ENCODE measurements at regions not wholly inside any gene's neighbourhood (a gene's known extent, or its start where the extent isn't known, plus 50 kb on each side); places are given as distances from the start of the nearest gene placed in this dataset.
"Not testable (repeated sequence)": the region's sequence is repeated elsewhere in the genome, so short reads cannot be mapped to it uniquely, and the experiment has no call there.

DNA sequence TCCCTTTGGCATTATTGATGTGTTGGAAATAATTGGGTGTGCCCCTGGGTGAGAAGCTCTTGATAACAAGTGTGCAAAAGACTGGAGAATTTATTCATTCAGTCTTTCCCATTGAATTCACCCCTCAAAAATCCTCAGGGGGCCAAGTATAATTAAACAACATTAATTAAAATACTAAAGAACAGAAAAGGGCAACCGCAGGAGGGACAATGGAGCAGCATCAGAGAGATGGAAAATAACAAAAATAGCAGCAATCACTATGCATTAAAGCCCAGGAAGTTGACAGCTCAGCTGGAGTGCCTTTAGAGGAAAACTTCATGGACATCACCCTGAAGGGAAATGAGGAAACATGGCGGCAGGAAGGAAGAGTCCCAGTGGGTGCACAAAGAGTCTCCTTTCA, 227.6 kb downstream of the MINAR1 start:
- DNase-seq (ENCODE audit: low spot score): no peak

DNA sequence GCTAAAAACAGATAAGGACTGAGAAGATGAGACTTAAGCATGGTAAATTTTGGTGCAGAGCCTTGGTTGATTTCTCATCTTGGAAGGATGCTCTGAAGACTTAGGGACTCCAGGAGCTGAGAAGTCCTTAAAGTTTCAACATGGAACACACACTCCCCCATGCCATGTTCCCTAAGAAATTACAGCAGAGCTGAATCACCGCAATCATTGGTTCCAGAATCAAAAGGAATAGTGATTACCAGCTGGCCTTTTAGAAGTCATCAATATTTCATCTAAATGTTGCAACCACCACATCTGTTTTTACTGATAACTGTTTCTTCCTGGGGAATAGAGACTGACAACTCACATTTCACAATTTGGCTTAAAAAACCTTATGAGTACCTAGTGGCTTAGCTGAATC, 229.3 kb downstream of the MINAR1 start:
- DNase-seq (ENCODE audit: low spot score): no peak

DNA sequence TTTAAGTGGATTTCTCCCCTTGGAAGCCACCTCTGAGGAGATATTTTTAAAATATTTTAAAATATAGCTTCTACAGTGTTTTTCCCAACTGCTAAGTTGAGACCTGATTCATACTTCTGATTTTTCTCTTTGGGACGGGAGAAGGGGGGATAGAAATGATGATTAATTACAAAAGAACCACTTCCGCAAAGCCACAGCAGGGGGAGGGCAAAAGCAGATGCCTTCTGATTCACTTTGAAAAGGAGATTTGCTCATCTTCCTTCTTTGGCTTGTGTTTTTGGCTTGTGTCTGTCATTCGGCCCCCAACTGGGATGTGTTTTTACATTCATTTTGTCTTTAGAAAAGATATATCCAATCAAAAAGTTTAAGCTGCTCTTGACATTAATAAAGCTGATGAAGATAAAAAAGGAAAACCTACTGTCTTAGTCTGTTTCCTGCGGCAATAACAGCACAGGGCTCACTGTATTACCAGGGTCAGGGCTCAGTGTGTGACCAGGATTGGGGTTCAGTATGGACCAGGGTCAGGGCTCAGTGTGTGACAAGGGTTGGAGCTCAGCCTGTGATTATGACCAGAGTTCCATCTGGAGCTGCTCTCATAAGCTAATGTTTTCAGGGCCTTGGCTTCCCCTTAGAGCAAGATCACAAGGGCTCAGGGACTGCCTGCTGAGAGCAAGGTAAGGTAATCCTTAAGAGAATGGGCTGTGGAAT, 223.2 kb downstream of the MTHFS start:
- no peak for DNase-seq (ENCODE audit: low spot score)

DNA sequence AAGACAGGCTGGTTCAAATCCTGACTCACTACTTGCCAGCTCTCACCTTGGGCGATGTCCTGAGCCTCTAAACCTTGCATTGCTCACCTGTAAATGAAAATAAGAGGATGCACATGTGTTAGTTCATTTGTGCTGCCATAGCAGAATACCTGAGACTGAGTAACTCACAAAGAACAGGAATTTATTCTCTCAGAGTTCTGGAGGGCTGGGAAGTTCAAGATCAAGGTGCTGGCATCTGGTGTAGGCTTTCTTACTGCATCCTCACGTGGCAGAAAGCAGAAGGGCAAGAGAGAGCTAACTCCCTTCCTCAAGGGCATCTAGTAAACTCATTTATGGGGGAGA, 222.7 kb downstream of the MTHFS start:
- DNase-seq (ENCODE audit: low spot score): no peak

DNA sequence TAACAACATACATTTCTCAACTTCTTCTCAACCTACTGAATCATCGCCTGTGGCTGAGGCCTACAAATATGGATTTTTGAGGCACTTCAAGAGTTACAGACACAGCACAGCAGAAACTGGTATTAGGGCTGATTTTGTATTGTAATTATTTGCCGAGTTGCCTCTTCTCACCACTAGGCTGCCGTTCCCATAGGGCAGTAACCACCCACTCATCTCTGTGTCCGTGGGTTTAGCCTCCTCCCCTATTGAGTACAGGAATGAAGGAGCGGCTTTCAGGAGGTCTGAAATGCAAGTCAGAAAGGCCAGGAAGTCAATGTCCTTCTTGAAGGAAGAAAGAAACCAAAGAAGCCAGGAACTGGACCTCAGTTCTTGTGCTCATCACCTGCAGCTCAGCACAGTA, 220.8 kb downstream of the MTHFS start:
- no peak for DNase-seq (ENCODE audit: low spot score)

DNA sequence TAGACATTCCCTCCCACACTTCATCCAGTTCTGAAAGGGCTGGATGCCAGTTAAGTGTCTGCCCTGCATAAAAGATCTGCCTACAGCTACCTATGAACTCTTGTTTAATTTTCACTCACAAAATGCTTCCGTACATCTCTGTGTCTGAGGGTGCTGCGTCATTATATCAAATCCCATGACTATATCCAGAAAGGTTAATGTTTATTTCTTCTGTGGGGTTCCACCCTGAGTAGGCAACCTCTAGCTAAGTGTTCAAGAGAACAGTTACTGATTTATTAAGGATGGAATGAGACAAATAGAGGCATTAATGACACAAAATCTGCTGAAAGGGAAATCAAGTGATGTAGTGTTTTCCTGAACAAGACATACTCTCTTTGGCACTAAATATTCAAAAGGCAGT, 220.2 kb downstream of the MTHFS start:
- no peak for DNase-seq (ENCODE audit: low spot score)

DNA sequence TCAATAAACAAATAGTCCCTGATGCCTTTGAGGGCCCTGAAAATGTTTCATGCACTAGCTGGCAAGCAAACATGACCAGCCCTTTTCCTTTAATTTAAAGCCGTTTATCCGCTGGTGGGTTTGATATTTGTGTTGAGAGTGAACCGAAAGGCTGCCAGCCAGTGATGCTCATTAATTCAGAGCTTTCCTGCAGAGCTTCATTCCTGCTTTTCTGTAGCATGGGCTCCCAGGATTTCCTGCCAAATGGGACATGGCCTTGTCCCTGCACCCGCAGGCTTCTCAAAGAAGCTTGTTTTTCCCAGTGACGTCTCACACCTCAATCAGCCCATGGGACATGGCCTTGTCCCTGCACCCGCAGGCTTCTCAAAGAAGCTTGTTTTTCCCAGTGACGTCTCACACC, 219.6 kb downstream of the MTHFS start:
- DNase-seq (ENCODE audit: low spot score): no peak

DNA sequence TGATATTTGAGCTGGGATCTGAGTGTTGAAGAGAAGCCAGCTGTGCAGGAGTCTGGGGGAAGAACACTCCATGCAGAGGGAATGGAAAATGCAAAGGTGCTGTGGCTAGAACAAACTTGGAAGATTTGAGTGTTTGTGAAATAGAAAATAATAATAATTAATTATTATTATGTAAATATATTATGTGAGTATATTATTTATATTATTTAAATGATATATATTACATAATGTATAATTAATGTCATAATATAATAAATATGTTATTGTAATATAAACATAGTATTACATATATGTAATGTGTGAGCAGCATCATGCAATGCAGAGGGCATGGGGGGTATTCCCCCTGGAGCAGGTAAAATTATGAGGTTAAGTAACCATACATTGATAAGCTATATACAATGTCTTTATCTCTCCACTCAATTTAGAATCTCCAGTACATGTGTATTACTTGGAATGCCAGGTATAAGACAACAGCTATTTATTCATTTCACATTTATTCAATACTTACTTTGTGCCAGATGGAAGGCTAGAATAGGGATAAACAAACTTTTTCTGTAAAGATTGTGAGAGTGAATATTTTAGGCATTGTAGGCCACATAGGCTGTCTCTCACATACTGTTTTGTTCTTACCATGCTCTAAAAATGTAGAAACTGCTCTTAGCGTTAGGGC, 218.6 kb downstream of the MTHFS start:
- DNase-seq (ENCODE audit: low spot score): no peak

DNA sequence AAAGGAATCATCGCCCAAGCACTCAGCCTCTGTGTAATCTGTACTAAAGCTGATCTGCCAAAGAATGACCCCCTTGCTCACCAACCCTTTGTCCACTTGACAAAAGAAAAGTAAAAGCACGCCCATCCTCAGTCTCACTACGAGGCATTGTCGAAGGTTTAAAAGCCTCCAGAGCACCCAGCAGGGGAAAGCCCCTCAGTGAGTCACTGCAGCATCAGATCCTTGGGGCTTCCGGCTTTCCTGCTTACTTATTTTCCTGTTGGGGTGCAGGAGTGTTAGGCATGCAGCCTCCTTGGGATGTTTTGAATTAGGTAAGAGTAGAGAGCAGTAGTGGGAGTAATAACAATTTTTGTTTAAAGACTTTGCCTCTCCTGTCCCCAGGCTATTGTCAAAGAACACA, 216.1 kb downstream of the MTHFS start:
- no peak for DNase-seq (ENCODE audit: low spot score)

DNA sequence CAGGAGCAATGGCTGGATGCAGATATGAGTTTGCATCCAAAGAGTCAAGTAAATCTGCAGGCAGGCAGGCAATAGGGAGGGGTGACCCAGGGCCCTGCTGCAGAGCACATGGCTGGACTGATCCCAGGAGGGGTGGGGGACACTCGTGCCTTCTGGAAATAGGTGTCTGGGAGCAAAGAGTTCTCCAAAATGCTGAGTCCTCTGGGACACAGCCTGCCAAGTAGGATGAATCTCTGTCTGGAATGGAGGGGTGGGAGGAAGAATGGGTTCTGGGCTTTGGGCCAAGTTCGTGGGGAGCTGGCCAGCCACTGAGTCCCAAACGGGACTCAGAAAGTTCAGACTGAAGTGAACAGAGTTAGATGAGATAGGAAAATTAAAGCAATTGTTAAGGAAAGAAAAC, 214.5 kb downstream of the MTHFS start:
- DNase-seq (ENCODE audit: low spot score): peak; percentile 12

DNA sequence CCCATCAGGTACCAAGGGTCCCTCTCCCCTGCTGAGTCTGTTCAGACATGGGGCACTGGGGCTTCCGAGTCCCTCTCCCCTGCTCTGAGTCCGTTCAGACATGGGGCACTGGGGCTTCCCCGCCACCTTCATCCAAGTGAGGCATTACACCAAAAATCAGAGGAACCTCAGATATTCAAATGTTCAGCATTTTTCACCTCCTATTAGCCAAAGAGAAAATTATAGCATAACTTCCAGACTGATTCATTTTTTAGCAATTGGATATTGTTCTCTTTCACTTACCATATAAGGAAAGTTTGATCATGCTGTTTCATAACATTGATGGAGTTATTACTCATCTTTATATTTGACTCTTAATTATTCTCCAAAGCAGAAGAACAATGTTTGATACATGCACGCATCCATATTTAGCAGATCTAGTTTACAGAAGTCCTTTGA, 213.9 kb downstream of the MTHFS start:
- DNase-seq (ENCODE audit: low spot score): no peak

DNA sequence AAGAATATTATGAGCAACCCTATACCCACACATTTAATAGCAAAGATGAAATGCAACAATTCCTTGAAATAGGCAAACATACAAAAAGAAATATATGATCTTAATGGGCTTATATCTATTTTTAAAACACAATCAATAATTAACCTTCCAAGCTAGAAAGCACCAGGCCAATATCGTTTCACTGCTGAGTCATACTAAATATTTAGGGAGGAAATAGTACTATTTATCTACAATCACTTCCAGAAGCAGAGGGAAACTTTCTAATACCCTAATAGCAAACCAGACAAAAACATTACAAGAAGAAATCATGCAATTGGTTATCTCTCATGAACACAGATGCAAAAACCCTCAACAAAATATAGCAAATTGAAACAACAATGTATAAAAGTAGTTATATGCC, 207.8 kb downstream of the MTHFS start:
- no peak for DNase-seq (ENCODE audit: low spot score)

DNA sequence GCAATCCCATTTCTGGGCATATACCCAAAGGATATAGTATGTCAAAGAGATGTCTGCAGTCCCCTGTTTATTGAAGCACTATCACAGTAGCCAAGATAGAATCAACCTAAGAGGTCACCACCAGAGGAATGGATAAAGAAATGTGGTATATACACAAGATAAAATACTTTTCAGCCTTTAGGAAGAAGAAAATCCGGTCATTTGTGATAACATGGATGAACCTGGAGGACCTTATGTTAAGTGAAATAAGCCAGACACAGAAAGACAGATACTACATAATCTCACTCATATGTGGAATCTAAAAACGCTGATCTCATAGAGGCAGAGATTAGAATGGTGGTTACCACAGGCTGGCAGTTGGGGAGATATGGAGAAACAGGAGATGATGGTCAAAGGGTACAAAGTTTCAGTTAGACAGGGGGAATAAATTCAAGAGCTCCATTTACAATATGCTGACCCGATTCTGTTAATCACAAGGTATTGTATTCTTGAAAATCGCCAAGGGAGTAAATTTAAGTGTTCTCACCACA, 195.8 kb downstream of the MTHFS start:
- no peak for DNase-seq (ENCODE audit: low spot score)

DNA sequence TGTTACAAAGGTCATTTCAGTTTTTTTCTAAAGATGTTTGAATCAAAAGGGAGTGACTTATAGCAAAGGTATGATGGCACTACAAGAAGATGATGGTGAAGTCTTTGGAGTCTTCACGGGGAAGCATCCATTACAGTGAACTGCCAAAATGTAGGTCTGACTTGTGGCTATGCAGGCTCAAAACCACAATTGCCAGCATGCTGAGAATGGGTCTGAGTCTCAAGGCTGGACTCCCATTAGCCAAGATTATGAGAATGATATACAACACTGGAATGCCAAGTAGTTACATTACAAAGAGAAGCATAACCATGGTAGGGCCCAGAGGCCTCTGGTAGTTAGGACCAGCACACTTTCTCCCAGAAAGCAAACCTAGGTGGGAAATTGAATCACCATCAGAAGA, 194.2 kb downstream of the MTHFS start:
- DNase-seq (ENCODE audit: low spot score): no peak

DNA sequence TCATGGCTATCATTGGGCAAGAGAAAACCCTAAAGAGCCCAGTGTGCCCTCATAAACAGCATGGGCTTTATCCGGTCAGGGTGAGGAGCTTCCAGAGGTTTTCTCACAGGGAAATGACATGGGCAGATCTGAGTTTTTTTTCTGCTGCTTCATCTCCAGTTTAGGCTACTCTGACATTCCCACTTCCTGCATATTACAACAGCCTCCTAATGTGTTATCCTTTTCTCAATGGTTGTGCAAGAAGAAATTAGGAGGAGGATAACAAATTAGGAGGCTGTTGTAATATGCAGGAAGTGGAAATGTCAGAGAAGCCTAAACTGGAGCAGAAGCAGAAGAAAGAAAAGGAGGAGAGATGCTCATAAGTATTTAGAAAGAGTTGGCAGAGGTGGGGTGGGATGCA, 175.6 kb downstream of the MTHFS start:
- no peak for DNase-seq (ENCODE audit: low spot score)

DNA sequence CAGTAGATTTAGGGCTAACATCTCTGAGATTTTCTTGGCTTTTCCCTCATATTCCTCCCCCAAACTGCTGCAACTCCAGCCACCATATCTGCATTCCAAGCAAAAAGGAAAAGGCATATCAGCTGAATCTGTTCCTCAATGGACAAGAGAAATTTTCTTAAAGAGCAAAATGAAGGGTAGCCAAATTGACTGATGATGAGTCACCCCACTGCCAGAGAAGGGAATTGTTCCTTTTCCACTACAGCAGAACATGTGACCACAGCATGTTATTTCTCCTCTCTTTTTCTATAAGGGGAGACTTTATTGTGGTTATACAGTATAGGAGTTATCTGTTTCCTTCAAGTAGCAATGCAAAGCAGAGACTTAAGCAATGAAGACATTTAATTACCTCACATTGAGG, 172.5 kb downstream of the MTHFS start:
- no peak for DNase-seq (ENCODE audit: low spot score)

DNA sequence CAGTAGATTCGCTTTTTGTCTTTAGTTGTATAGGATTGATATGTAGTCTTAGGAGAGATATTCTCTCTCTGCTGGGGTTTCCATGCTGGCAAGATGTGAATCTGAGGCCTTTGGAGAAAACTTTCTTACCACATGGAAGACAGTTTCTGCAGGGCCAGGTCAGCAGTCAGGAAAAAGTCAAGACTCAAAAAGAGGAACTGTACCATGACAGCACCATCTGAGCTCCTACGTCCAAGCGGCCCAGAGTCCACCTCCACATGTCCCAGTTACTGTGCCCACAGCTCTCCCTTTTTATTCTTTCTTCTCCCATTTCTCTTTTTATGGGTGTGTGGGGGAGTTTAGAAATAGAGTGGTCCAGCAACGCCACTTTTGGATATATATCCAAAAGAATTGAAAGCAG, 172.0 kb downstream of the MTHFS start:
- DNase-seq (ENCODE audit: low spot score): no peak

DNA sequence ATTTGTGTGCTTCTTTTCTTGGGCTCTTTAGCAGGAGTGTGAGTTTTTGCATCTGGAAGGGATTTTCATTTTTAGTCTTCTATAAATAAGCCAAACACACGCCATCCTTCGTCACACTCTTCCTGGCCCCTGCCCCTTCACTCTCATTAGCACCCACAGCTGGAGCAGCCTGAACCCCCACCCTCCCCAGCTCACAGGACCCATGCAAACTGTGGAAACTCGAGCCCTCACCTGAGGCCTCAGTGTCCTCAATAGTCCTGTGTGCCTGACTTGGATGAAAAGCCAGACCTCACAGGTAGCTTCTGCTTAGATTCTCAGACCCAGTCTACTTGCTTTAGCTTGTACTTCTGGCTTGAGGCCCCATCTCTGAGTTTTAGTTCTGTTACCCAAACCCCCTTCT, 167.9 kb downstream of the MTHFS start:
- no peak for DNase-seq (ENCODE audit: low spot score)

DNA sequence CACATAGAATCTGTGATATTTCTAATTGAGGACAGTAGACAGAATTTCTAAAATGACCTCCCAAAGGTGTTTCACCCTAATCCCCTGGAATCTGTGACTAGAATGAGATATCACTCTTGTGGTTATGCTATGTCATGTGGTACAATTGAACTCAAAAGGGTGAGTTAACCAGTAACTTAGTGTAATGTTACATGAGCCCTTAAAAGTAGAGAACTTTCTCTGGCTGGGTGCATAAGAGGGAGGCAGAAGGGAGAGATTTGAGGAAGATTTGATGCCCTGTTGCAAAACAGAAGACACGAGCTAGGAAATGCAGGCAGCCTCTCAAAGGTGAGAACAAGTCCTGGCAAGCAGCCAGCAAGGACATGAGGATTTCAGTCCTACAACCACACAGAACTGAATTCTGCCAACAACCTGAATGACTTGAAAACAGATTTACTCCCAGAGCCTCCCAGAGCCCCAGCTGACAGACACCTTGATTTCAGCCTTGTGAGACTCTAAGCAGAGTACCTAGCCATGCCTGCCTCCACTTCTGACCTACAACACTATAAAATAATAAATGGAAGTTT, 160.3 kb downstream of the MTHFS start:
- DNase-seq (ENCODE audit: low spot score): no peak

DNA sequence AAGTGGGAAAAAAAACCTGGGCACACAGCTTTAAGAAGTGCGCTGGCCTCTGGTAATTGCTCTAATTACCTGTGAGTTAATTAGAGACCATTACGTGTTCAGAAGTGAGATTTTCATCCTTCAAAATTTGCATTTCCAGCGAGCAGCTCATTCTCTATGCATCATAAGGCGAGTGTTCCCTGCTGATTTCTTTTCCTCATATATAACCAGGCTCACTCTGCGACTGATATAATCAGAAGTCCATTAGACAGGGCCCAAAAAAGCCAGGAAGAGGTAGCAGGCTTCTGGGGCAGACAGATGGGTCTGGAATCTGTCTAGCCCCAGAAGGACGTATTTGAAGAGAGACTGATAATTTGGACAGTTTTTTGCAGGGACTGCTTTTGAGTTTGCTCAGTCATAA, 158.7 kb downstream of the MTHFS start:
- DNase-seq (ENCODE audit: low spot score): no peak

DNA sequence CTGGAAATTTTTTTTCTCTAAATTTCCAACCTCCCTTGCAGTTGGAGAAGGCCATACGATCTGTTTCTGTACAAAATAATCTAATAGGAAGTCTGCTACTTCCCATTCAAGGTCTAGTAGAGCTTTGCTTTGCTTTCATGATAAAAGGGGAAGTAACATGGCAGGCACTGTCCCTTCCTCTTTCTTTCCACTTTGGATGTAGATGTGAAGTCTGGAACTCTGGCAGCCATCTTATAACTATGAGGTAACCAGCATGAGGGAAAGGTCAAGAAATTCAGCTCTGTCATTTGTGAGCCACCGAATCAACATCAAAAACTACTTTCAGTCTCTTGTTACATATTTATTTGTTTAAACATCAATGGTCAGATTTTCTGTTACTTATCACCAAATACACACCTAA, 156.3 kb downstream of the MTHFS start:
- no peak for DNase-seq (ENCODE audit: low spot score)

DNA sequence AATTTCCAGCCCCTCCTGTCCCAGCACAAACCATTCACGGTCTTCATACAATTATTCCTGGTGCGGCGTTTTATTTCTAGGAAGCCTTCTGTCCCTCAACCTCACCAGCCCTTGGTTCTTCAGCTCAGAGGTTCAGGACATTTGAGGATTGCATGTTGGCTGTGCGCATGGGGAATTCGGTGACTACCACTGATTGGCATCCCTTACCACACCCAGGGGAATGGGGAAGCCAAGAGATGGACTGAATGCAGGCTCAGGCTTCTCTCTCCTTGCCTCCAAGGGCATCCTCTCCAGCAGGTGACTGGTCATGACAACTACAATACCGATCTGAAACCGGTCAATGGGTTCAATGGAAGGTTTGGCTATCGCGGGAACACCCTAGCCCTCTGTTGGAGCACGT, 153.8 kb downstream of the MTHFS start:
- no peak for DNase-seq (ENCODE audit: low spot score)

DNA sequence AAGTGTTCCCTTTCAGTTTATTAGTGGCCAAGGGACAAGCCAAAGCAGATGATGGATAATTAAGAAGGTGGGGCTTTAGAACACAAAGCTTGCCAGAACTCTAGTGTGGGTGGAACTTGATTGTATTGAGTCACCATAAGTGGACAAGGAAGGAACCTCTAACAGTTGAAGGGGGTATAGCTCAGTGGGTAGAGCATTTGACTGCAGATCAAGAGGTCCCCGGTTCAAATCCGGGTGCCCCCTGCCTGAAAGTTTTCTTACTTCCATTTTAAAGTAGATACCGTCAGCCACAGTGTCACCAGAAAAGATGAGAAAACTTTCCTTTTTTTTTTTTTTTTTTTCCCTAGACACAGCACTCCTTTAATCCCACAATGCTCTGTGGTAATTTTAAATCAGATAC, 152.3 kb downstream of the MTHFS start:
- DNase-seq (ENCODE audit: low spot score): not testable (repeated sequence)

Data from mucosa of gallbladder (tissue), 1 donor.